ENCODE measurements at regions not wholly inside any gene's neighbourhood (a gene's known extent, or its start where the extent isn't known, plus 50 kb on each side); places are given as distances from the start of the nearest gene placed in this dataset.

DNA sequence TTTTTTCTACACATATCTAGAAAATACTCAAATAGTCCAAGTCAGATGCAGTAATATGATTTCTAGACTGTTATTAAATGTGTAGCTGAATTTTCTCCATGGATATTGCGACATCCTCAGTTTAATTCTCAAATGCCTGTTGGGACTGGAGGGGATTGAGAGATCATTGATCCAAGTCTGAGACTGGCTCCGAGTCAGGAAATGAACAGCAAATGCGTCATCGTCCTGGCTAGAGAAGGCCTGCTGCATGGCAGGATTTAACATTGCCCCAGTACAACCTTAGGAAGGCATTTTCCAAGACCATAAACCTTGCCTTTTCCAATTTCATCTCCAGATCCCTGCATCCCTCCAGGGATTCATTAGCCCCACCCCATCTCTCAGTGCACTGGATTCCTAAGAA, 56.6 kb upstream of the SLC6A14 start:
- intact Hi-C loops (cut with DNase I) = no loop called here
- FAIRE-seq = no peak
- no peaks in the 10 kb centered on the region for H3K36me3 ChIP-seq
- H3K4me1 ChIP-seq = no peaks in the 10 kb centered on the region
- TF ChIP-seq, protein P1, sequence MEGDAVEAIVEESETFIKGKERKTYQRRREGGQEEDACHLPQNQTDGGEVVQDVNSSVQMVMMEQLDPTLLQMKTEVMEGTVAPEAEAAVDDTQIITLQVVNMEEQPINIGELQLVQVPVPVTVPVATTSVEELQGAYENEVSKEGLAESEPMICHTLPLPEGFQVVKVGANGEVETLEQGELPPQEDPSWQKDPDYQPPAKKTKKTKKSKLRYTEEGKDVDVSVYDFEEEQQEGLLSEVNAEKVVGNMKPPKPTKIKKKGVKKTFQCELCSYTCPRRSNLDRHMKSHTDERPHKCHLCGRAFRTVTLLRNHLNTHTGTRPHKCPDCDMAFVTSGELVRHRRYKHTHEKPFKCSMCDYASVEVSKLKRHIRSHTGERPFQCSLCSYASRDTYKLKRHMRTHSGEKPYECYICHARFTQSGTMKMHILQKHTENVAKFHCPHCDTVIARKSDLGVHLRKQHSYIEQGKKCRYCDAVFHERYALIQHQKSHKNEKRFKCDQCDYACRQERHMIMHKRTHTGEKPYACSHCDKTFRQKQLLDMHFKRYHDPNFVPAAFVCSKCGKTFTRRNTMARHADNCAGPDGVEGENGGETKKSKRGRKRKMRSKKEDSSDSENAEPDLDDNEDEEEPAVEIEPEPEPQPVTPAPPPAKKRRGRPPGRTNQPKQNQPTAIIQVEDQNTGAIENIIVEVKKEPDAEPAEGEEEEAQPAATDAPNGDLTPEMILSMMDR (IDR thresholded peaks at IDR 0.05) = no peak
- no peaks in the 10 kb centered on the region for H3K9me3 ChIP-seq
- peaks cover 0 to 5% (median 1%) of the 10 kb centered on the region in 4 donors for H3K27me3 ChIP-seq
- no peak overlapping the region for H3K4me3 ChIP-seq
- DNase-seq = peak in 2 of 6 donors; percentile 2 to 8
- H3K27ac ChIP-seq = no peak overlapping the region
- ATAC-seq = no peak
- WGBS, 2 donors = 51 to 73% methylated on average over 4 of the region's 4 CpGs

DNA sequence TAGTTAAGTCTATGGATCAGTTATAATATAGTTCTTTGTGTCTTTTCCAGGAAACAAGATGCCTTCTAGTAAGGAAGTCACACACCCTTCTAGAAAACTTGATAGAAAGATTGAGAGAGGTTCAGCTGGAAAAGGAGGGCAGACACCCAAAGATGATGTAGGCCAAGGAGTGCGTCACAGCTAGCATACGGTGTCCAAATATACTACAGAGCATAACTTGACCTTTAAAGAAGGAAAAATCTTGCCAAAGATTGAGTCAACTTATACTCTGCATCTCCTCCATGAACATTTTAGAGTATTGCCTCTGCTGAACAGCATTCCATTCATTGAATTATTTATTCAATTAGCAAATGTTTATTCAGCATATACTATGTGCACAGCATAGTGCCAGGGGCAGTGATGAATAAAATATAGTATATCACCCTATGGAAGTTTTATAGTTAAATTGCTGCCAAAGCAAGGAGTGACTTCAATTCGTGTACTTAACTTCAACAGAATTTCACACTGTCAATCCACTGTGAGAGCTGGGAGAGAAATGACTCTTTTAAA, 51.9 kb upstream of the SLC6A14 start:
- Histone ChIP-seq H3K9me3 (no peaks in the 10 kb centered on the region), H3K36me3 (no peaks in the 10 kb centered on the region), H3K27ac (no peak overlapping the region), H3K4me3 (no peak overlapping the region), H3K27me3 (no peaks in the 10 kb centered on the region), H3K4me1 (no peaks in the 10 kb centered on the region)
- ATAC-seq (no peak), FAIRE-seq (no peak), DNase-seq (no peak)
- intact Hi-C loops (cut with DNase I) = no loop called here
- WGBS, 2 donors = 60 to 77% methylated on average over 3 of the region's 3 CpGs
- TF ChIP-seq, protein P1 (IDR thresholded peaks at IDR 0.05) = no peak
